OCI-LY7 (cell line): ENCODE measurements at regions not wholly inside any gene's neighbourhood (a gene's known extent, or its start where the extent isn't known, plus 50 kb on each side); places are given as distances from the start of the nearest gene placed in this dataset.

Experiments
- CTCF ChIP-seq: fragments of 200-600 bp; sonication (generic); conservative IDR thresholded peaks from 2 replicates; pipeline ENCODE4 v1.5.1; 2014; ENCODE audit warnings: mild to moderate bottlenecking, antibody characterized with exemption, low read length, moderate library complexity, mixed read lengths
- EZH2phosphoT487 ChIP-seq: fragments of 200-600 bp; sonication (generic); IDR thresholded peaks from 2 replicates; pipeline ENCODE4 v1.6.1; 2018; ENCODE audit warnings: low read depth, borderline replicate concordance, mild to moderate bottlenecking, mixed run types, antibody characterized with exemption, low read length, moderate library complexity, mixed read lengths

- no peak for TF ChIP-seq CTCF
- no peak for TF ChIP-seq EZH2phosphoT487
Observed at GRCh38 chr12:118884226-118884625, 97.1 kb upstream of the SRRM4 start.
